OCI-LY7 (cell line): ENCODE measurements at regions not wholly inside any gene's neighbourhood (a gene's known extent, or its start where the extent isn't known, plus 50 kb on each side); places are given as distances from the start of the nearest gene placed in this dataset.

Source experiments
- EZH2phosphoT487 ChIP-seq: fragments of 200-600 bp; sonication (generic); IDR thresholded peaks from 2 replicates; pipeline ENCODE4 v1.6.1; 2018; ENCODE audit warnings: low read depth, borderline replicate concordance, mild to moderate bottlenecking, mixed run types, antibody characterized with exemption, low read length, moderate library complexity, mixed read lengths
- TF ChIP-seq, protein P1 (sequence below): fragments of 200-600 bp; sonication (generic); conservative IDR thresholded peaks from 2 replicates; pipeline ENCODE4 v1.5.1; 2014; ENCODE audit warnings: mild to moderate bottlenecking, antibody characterized with exemption, low read length, moderate library complexity, mixed read lengths

DNA sequence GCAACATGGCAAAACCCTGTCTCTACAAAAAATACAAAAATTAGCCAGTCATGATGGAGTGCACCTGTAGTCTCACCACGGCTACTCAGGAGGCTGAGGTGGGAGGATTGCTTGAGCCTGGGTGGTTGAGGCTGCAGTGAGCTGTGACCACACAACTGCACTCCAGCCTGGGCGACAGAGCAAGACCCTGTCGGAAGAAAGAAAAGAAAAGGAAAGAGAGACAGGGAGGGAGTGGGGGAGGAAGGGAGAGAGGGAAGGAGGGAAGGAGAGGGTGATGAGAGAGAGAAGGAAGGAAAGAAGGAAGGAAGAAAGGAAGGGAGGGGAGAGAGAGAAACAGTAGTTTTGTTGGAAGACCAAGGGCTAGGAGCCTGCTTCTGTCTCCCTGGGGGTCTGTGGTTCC, 142.4 kb downstream of the C9orf50 start:
- TF ChIP-seq, protein P1, sequence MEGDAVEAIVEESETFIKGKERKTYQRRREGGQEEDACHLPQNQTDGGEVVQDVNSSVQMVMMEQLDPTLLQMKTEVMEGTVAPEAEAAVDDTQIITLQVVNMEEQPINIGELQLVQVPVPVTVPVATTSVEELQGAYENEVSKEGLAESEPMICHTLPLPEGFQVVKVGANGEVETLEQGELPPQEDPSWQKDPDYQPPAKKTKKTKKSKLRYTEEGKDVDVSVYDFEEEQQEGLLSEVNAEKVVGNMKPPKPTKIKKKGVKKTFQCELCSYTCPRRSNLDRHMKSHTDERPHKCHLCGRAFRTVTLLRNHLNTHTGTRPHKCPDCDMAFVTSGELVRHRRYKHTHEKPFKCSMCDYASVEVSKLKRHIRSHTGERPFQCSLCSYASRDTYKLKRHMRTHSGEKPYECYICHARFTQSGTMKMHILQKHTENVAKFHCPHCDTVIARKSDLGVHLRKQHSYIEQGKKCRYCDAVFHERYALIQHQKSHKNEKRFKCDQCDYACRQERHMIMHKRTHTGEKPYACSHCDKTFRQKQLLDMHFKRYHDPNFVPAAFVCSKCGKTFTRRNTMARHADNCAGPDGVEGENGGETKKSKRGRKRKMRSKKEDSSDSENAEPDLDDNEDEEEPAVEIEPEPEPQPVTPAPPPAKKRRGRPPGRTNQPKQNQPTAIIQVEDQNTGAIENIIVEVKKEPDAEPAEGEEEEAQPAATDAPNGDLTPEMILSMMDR, result no peak
- TF ChIP-seq EZH2phosphoT487, result no peak
